ENCODE measurements at regions not wholly inside any gene's neighbourhood (a gene's known extent, or its start where the extent isn't known, plus 50 kb on each side); places are given as distances from the start of the nearest gene placed in this dataset.
"Not testable (repeated sequence)": the region's sequence is repeated elsewhere in the genome, so short reads cannot be mapped to it uniquely, and the experiment has no call there.

- no peak for FAIRE-seq
- no peak for DNase-seq (ENCODE audit: low spot score in 2 of 2)
These were observed 194.3 kb upstream of the GRAMD2B start for GRCh38 chr5:126228934-126229333.

GRCh38 chr5:126233256-126233655 lies 190.0 kb upstream of the GRAMD2B start:
- DNase-seq (ENCODE audit: low spot score in 2 of 2) (no peak), FAIRE-seq (no peak)

GRCh38 chr5:126234563-126235195 lies 188.5 kb upstream of the GRAMD2B start:
- DNase-seq (ENCODE audit: low spot score in 2 of 2) (no peak), FAIRE-seq (no peak)

GRCh38 chr5:126235628-126236027 lies 187.6 kb upstream of the GRAMD2B start:
- FAIRE-seq (no peak), DNase-seq (ENCODE audit: low spot score in 2 of 2) (no peak)

- FAIRE-seq (no peak), DNase-seq (ENCODE audit: low spot score in 2 of 2) (no peak)
These were observed 186.2 kb upstream of the GRAMD2B start for GRCh38 chr5:126236994-126237393.

GRCh38 chr5:126248611-126249010 lies 174.6 kb upstream of the GRAMD2B start:
- DNase-seq (ENCODE audit: low spot score in 2 of 2): no peak
- no peak for FAIRE-seq

GRCh38 chr5:126251024-126251423 lies 172.2 kb upstream of the GRAMD2B start:
- FAIRE-seq (no peak), DNase-seq (ENCODE audit: low spot score in 2 of 2) (no peak)

GRCh38 chr5:126253406-126253805 lies 169.8 kb upstream of the GRAMD2B start:
- FAIRE-seq (no peak), DNase-seq (ENCODE audit: low spot score in 2 of 2) (no peak)

- DNase-seq (ENCODE audit: low spot score in 2 of 2): no peak
These were observed 159.5 kb upstream of the GRAMD2B start for GRCh38 chr5:126263591-126264184.

GRCh38 chr5:126265917-126266316 lies 157.3 kb upstream of the GRAMD2B start:
- DNase-seq (ENCODE audit: low spot score in 2 of 2): no peak
- no peak for FAIRE-seq

More at GRCh38 chr5:126263591-126264184, 159.5 kb upstream of the GRAMD2B start:
- FAIRE-seq: no peak

GRCh38 chr5:126267438-126267837 lies 155.8 kb upstream of the GRAMD2B start:
- FAIRE-seq (no peak), DNase-seq (ENCODE audit: low spot score in 2 of 2) (no peak)

- no peak for DNase-seq (ENCODE audit: low spot score in 2 of 2)
- FAIRE-seq: no peak
These were observed 154.4 kb upstream of the GRAMD2B start for GRCh38 chr5:126268697-126269315.

GRCh38 chr5:126269511-126269910 lies 153.7 kb upstream of the GRAMD2B start:
- FAIRE-seq (no peak), DNase-seq (ENCODE audit: low spot score in 2 of 2) (no peak)

- DNase-seq (ENCODE audit: low spot score in 2 of 2): no peak
- FAIRE-seq: no peak
These were observed 152.1 kb upstream of the GRAMD2B start for GRCh38 chr5:126271141-126271540.

- FAIRE-seq: no peak
- no peak for DNase-seq (ENCODE audit: low spot score in 2 of 2)
These were observed 149.0 kb upstream of the GRAMD2B start for GRCh38 chr5:126274076-126274762.

GRCh38 chr5:126274763-126275125 lies 148.5 kb upstream of the GRAMD2B start:
- FAIRE-seq (no peak), DNase-seq (ENCODE audit: low spot score in 2 of 2) (no peak)

GRCh38 chr5:126277762-126278161 lies 145.4 kb upstream of the GRAMD2B start:
- FAIRE-seq (no peak), DNase-seq (ENCODE audit: low spot score in 2 of 2) (no peak)

GRCh38 chr5:126280343-126280742 lies 142.9 kb upstream of the GRAMD2B start:
- FAIRE-seq (no peak), DNase-seq (ENCODE audit: low spot score in 2 of 2) (no peak)

- FAIRE-seq (no peak), DNase-seq (ENCODE audit: low spot score in 2 of 2) (no peak)
These were observed 142.4 kb upstream of the GRAMD2B start for GRCh38 chr5:126280846-126281245.

- DNase-seq (ENCODE audit: low spot score in 2 of 2) (no peak), FAIRE-seq (no peak)
These were observed 138.1 kb upstream of the GRAMD2B start for GRCh38 chr5:126284977-126285696.

GRCh38 chr5:126296121-126296520 lies 127.1 kb upstream of the GRAMD2B start:
- not testable (repeated sequence) for FAIRE-seq; DNase-seq (ENCODE audit: low spot score in 2 of 2)

Measured in frontal cortex (tissue), 3 donors.